ENCODE measurements at regions not wholly inside any gene's neighbourhood (a gene's known extent, or its start where the extent isn't known, plus 50 kb on each side); places are given as distances from the start of the nearest gene placed in this dataset.

DNA sequence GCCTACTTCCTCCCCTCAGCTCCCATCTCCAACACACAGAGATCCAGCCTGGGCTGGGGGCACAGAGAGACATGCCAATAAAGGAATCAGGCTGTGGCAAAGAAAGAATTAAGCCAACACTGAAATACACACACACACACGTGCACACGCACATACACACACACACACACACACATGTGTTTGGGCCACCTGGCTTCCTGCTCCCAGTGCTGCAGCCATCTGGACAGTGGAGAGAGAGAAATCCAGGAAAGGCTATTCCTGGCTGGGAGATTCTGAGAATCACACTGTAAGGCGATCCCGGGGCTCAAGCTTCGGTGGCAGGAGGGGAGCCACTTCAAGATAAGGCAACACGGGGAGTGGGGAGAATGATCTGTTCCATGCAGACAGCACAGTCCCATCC, 72.4 kb downstream of the NOG start:
- FAIRE-seq (no peak), DNase-seq (ENCODE audit: low read depth, low spot score) (no peak)
- no peak overlapping the region for H3K27ac ChIP-seq (ENCODE audit: insufficient read depth, low read depth, low read length)
- H3K4me2 ChIP-seq (ENCODE audit: insufficient read depth, low read length) = no peak overlapping the region
- H3K36me3 ChIP-seq (ENCODE audit: control insufficient read depth in 2 of 2, extremely low read depth in 1 of 2, insufficient read depth in 2 of 2, low read length in 2 of 2) = no peaks in the 10 kb centered on the region
- H3K79me2 ChIP-seq (ENCODE audit: control insufficient read depth, insufficient read depth, low read length) = no peaks in the 10 kb centered on the region
- no peaks in the 10 kb centered on the region for H4K20me1 ChIP-seq (replicated peaks; ENCODE audit: control insufficient read depth, extremely low read depth, insufficient read depth, low read length)
- BruUV-seq (replicated peaks) = no TSS peak
- no peaks in the 10 kb centered on the region for H3K4me1 ChIP-seq (ENCODE audit: control insufficient read depth, extremely low read depth, insufficient read depth, low read length)
- no peaks in the 10 kb centered on the region for H3K9me3 ChIP-seq (replicated peaks; ENCODE audit: control insufficient read depth, insufficient read depth, low read length)
- CTCF ChIA-PET = interaction anchor here (1.2 kb wide), 1 partner anchor 50 kb away, joined by 3 read pairs; no protein-coding TSS in a partner anchor
- H3K9me1 ChIP-seq (replicated peaks; ENCODE audit: control insufficient read depth, extremely low read depth, insufficient read depth, low read length) = no peaks in the 10 kb centered on the region
- POLR2A ChIA-PET = interaction anchor here (0.7 kb wide), 1 partner anchor 157 kb away, joined by 3 read pairs; no protein-coding TSS in a partner anchor
- intact Hi-C loops (cut with micrococcal nuclease) (no loop called here), dilution Hi-C loops (cut with MboI; ENCODE audit: extremely low pct_ligation_motif_present, low sequenced_read_pairs) (no loop called here)
- H3K9ac ChIP-seq (replicated peaks; ENCODE audit: extremely low read depth, insufficient read depth, low read length) = no peak overlapping the region
- no peak overlapping the region for H3K4me3 ChIP-seq (replicated peaks in 1 of 3; ENCODE audit: insufficient read depth in 1 of 3, low read depth in 1 of 3, low read length in 3 of 3)
- TF ChIP-seq GATA2 (IDR thresholded peaks at IDR 0.05; ENCODE audit: insufficient read depth, insufficient read length, low read depth, low read length) = no peak
- TF ChIP-seq FOS (IDR thresholded peaks at IDR 0.05; ENCODE audit: borderline replicate concordance, insufficient read depth, low read length) = no peak
- TF ChIP-seq, protein P1, sequence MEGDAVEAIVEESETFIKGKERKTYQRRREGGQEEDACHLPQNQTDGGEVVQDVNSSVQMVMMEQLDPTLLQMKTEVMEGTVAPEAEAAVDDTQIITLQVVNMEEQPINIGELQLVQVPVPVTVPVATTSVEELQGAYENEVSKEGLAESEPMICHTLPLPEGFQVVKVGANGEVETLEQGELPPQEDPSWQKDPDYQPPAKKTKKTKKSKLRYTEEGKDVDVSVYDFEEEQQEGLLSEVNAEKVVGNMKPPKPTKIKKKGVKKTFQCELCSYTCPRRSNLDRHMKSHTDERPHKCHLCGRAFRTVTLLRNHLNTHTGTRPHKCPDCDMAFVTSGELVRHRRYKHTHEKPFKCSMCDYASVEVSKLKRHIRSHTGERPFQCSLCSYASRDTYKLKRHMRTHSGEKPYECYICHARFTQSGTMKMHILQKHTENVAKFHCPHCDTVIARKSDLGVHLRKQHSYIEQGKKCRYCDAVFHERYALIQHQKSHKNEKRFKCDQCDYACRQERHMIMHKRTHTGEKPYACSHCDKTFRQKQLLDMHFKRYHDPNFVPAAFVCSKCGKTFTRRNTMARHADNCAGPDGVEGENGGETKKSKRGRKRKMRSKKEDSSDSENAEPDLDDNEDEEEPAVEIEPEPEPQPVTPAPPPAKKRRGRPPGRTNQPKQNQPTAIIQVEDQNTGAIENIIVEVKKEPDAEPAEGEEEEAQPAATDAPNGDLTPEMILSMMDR (IDR thresholded peaks at IDR 0.05; ENCODE audit: extremely low read depth in 1 of 2, insufficient read depth in 1 of 2, low read depth in 1 of 2, low read length in 2 of 2) = no peak
- TF ChIP-seq EZH2 (IDR thresholded peaks at IDR 0.05; ENCODE audit: borderline replicate concordance, low read depth, low read length, severe bottlenecking) = no peak
- no peak for TF ChIP-seq JUN (IDR thresholded peaks at IDR 0.05; ENCODE audit: borderline replicate concordance, insufficient read depth, insufficient read length, low read depth)
- no peak for TF ChIP-seq POLR2A (IDR thresholded peaks at IDR 0.05; ENCODE audit: low read depth, low read length)
- no peak for TF ChIP-seq MYC (IDR thresholded peaks at IDR 0.05; ENCODE audit: low read depth, low read length)
- TF ChIP-seq POLR2AphosphoS5 (IDR thresholded peaks at IDR 0.05; ENCODE audit: insufficient read depth, low read depth, low read length) = no peak
- no peak overlapping the region for H2AFZ ChIP-seq (ENCODE audit: low read depth, low read length)
- peaks cover 0 to 2% of the 10 kb centered on the region in 2 experiments for H3K27me3 ChIP-seq (ENCODE audit: control insufficient read depth in 2 of 2, insufficient read depth in 2 of 2, low read length in 2 of 2)
